Naive thymus-derived CD4-positive, alpha-beta T cell (primary cell): ENCODE measurements at regions not wholly inside any gene's neighbourhood (a gene's known extent, or its start where the extent isn't known, plus 50 kb on each side); places are given as distances from the start of the nearest gene placed in this dataset.
A peak's percentile ranks its signal among the peaks of the same experiment; 100 is the strongest.
"Not testable (repeated sequence)": the region's sequence is repeated elsewhere in the genome, so short reads cannot be mapped to it uniquely, and the experiment has no call there.

Source experiments
- ATAC-seq: fragments of 150-1000 bp; cut with Tn5 transposase; 2 replicates; pipeline ENCODE4 v1.10.0; 2021; ENCODE audit warnings: mild to moderate bottlenecking, moderate library complexity
- CTCF ChIA-PET: fragments of 350-600 bp; sonication (Branson Sonifier 250); formaldehyde crosslinking; loops from one replicate; lab custom pipeline; 2021; ENCODE audit warnings: antibody characterized with exemption; lab: Charles Lee
- POLR2A ChIA-PET: fragments of 350-600 bp; sonication (Branson Sonifier 250); formaldehyde crosslinking; loops from one replicate; lab custom pipeline; 2021; ENCODE audit warnings: antibody characterized with exemption, inconsistent platforms; lab: Charles Lee
- DNase-seq, 9 donors: peaks; one replicate each; pipeline versions ENCODE4 v3.0.0 to v3.0.0-alpha.2; 2020 to 2022; ENCODE audit warnings: mixed read lengths in 1 of 9
- H3K27ac ChIP-seq: one replicate; pipeline ENCODE4 v1.7.0; 2013; ENCODE audit warnings: mild to moderate bottlenecking, low read depth, low read length, moderate library complexity
- H3K27me3 ChIP-seq, 2 donors: one replicate each; pipeline ENCODE4 v1.7.0; 2013; ENCODE audit warnings: low read length in 2 of 2, mild to moderate bottlenecking in 2 of 2, moderate library complexity in 2 of 2; ENCODE audit not compliant: control insufficient read depth in 2 of 2, insufficient read depth in 2 of 2
- H3K36me3 ChIP-seq, 3 experiments: 1 replicate in 2 of 3; 2 replicates in 1 of 3; pipeline ENCODE4 v1.7.0; 2013; ENCODE audit warnings: low read length in 3 of 3, mild to moderate bottlenecking in 3 of 3, moderate library complexity in 1 of 3; ENCODE audit not compliant: insufficient read depth in 3 of 3, control insufficient read depth in 2 of 3
- H3K4me1 ChIP-seq, 2 donors: one replicate each; pipeline ENCODE4 v1.7.0; 2013; ENCODE audit warnings: low read length in 2 of 2, mild to moderate bottlenecking in 2 of 2, moderate library complexity in 1 of 2; ENCODE audit not compliant: control insufficient read depth in 2 of 2, insufficient read depth in 2 of 2
- H3K4me3 ChIP-seq: 2 replicates; pipeline ENCODE4 v1.7.0; 2013; ENCODE audit warnings: mild to moderate bottlenecking, low read length
- H3K9me3 ChIP-seq, 3 experiments: 1 replicate in 2 of 3; 2 replicates in 1 of 3; pipeline ENCODE4 v1.7.0; 2013; ENCODE audit warnings: low read length in 3 of 3; ENCODE audit not compliant: control insufficient read depth in 2 of 3
- H3K27ac Mint-ChIP-seq, 9 donors: one replicate each; pipeline ENCODE4 v1.8.0; 2020 to 2022; ENCODE audit warnings: mixed read lengths in 9 of 9, mild to moderate bottlenecking in 8 of 9, moderate library complexity in 5 of 9, inconsistent platforms in 2 of 9
- H3K27me3 Mint-ChIP-seq, 5 donors: one replicate each; pipeline ENCODE4 v1.8.0; 2021 to 2022; ENCODE audit warnings: mixed read lengths in 5 of 5, mild to moderate bottlenecking in 1 of 5
- H3K36me3 Mint-ChIP-seq, 5 donors: one replicate each; pipeline ENCODE4 v1.8.0; 2020 to 2022; ENCODE audit warnings: mixed read lengths in 5 of 5, mild to moderate bottlenecking in 3 of 5, inconsistent platforms in 1 of 5
- H3K4me1 Mint-ChIP-seq, 7 donors: one replicate each; pipeline ENCODE4 v1.8.0; 2020 to 2022; ENCODE audit warnings: mixed read lengths in 7 of 7, mild to moderate bottlenecking in 3 of 7, inconsistent platforms in 1 of 7
- H3K4me3 Mint-ChIP-seq, 10 donors: one replicate each; pipeline ENCODE4 v1.8.0; 2020 to 2022; ENCODE audit warnings: mild to moderate bottlenecking in 10 of 10, mixed read lengths in 10 of 10, moderate library complexity in 6 of 10, inconsistent platforms in 2 of 10
- H3K9me3 Mint-ChIP-seq, 11 donors: one replicate each; pipeline ENCODE4 v1.8.0; 2020 to 2022; ENCODE audit warnings: mixed read lengths in 11 of 11, mild to moderate bottlenecking in 4 of 11, inconsistent platforms in 1 of 11, moderate library complexity in 1 of 11
- intact Hi-C, 2 donors: fragments of 100-400 bp; cut with micrococcal nuclease; formaldehyde crosslinking; loops; one replicate each; pipeline ENCODE4 v1.15.1; 2023

DNA sequence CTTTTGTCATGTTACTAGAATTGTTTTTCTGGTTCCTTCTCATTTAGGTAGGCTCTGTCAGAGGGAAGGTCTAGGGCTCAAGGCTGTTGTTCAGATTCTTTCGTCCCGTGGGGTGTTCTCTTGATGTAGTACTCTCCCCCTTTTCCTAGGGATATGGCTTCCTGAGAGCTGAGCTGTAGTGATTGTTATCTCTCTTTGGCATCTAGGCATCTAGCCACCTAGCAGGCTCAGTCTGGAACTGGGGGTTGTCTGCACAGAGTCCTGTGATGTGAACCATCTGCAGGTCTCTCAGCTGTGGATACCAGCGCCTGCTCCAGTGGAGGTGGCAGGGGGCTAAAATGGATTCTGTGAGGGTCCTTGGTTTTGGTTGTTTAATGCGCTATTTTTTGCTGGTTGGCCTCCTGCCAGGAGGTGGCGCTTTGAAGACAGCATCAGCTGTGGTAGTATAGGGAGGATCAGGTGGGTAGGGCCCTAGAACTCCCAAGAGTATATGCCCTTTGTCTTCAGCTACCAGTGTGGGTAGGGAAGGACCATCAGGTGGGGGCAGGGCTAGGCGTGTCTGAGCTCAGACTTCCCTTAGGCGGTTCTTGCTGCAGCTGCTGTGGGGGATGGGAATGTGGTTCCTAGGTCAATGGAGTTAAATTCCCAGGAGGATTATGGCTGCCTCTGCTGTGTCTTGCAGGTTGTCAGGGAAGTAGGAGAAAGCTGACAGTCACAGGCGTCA, 78.1 kb upstream of the RAB40AL start:
- H3K27me3 Mint-ChIP-seq, H3K4me1 ChIP-seq, intact Hi-C loops, H3K27ac Mint-ChIP-seq, H3K4me1 Mint-ChIP-seq, H3K27me3 ChIP-seq, H3K4me3 Mint-ChIP-seq, H3K4me3 ChIP-seq, H3K36me3 Mint-ChIP-seq, H3K9me3 Mint-ChIP-seq, H3K36me3 ChIP-seq, POLR2A ChIA-PET, ATAC-seq, H3K27ac ChIP-seq, DNase-seq, H3K9me3 ChIP-seq, CTCF ChIA-PET: not testable (repeated sequence)

DNA sequence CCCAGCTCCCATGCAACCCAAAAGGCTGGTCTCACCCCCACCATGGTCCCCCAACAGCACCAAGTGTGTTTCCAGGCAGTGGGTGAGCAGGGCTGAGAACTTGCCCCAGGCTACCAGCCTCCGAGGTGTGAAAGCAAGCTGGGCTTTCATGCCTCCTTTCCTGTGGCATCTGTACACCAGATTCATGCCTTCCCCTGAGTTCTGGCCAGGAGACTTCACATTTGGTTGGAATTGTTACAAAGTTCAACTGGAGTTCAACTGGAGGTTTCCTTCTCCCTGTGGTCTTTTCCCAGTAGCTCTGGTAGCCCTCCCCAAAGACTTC, 77.6 kb upstream of the RAB40AL start:
- Histone ChIP-seq H3K27ac (no peak overlapping the region), H3K9me3 (no peaks in the 10 kb centered on the region), H3K4me1 (no peaks in the 10 kb centered on the region), H3K36me3 (no peaks in the 10 kb centered on the region), H3K4me3 (no peak overlapping the region), H3K27me3 (no peaks in the 10 kb centered on the region)
- H3K4me3 Mint-ChIP-seq, result no peak overlapping the region
- H3K27me3 Mint-ChIP-seq, result no peaks in the 10 kb centered on the region
- ChIA-PET POLR2A (no interaction called here), CTCF (no interaction called here)
- ATAC-seq, result no peak
- no peak overlapping the region for H3K27ac Mint-ChIP-seq
- H3K4me1 Mint-ChIP-seq, result no peaks in the 10 kb centered on the region
- no peak for DNase-seq
- no peaks in the 10 kb centered on the region for H3K9me3 Mint-ChIP-seq
- intact Hi-C loops, result no loop called here
- H3K36me3 Mint-ChIP-seq, result no peaks in the 10 kb centered on the region

- Mint-ChIP-seq H3K4me1 (no peaks in the 10 kb centered on the region), H3K4me3 (no peak overlapping the region), H3K27me3 (no peaks in the 10 kb centered on the region), H3K9me3 (no peaks in the 10 kb centered on the region), H3K27ac (peak overlapping the region in 1 of 9 donors; percentile 32), H3K36me3 (peaks cover 2 to 4% (median 3%) of the 10 kb centered on the region in 5 donors)
- Histone ChIP-seq H3K4me3 (no peak overlapping the region), H3K9me3 (no peaks in the 10 kb centered on the region), H3K27me3 (no peaks in the 10 kb centered on the region), H3K27ac (no peak overlapping the region), H3K4me1 (no peaks in the 10 kb centered on the region), H3K36me3 (no peaks in the 10 kb centered on the region)
- DNase-seq, result no peak
- ChIA-PET CTCF (no interaction called here), POLR2A (no interaction called here)
- ATAC-seq, result no peak
- intact Hi-C loops, result loop anchor here (5.0 kb wide), 4 partner anchors 42 to 263 kb away; partner anchors contain the start of gene ARMCX5 (in 1 of the 2)
Measured at GRCh38 chrX:102860235-102860634, 76.8 kb upstream of the RAB40AL start.

GRCh38 chrX:102863735-102864134, 73.3 kb upstream of the RAB40AL start:
- Histone ChIP-seq H3K4me3 (no peak overlapping the region), H3K9me3 (no peaks in the 10 kb centered on the region), H3K4me1 (no peaks in the 10 kb centered on the region), H3K27ac (no peak overlapping the region), H3K27me3 (no peaks in the 10 kb centered on the region), H3K36me3 (no peaks in the 10 kb centered on the region)
- POLR2A ChIA-PET, result interaction anchor here (1.2 kb wide), 1 partner anchor 202 kb away, joined by 3 read pairs; no protein-coding TSS in a partner anchor
- CTCF ChIA-PET, result interaction anchor here (0.6 to 1.3 kb wide), 3 partner anchors 12 to 728 kb away, joined by 3 read pairs; no protein-coding TSS in a partner anchor
- Mint-ChIP-seq H3K4me1 (no peaks in the 10 kb centered on the region), H3K36me3 (peaks cover 3 to 10% (median 3%) of the 10 kb centered on the region in 5 donors), H3K27me3 (no peaks in the 10 kb centered on the region), H3K4me3 (no peak overlapping the region), H3K27ac (no peak overlapping the region), H3K9me3 (no peaks in the 10 kb centered on the region)
- intact Hi-C loops, result loop anchor here (1.0 to 5.0 kb wide), 8 partner anchors 39 to 795 kb away; partner anchors contain the start of genes ARMCX5 (in 1 of the 2) and BEX5 (in 1 of the 2)
- peak; percentile 99 for ATAC-seq
- DNase-seq, result peak; percentile 57 to 82 (median 70)

DNA sequence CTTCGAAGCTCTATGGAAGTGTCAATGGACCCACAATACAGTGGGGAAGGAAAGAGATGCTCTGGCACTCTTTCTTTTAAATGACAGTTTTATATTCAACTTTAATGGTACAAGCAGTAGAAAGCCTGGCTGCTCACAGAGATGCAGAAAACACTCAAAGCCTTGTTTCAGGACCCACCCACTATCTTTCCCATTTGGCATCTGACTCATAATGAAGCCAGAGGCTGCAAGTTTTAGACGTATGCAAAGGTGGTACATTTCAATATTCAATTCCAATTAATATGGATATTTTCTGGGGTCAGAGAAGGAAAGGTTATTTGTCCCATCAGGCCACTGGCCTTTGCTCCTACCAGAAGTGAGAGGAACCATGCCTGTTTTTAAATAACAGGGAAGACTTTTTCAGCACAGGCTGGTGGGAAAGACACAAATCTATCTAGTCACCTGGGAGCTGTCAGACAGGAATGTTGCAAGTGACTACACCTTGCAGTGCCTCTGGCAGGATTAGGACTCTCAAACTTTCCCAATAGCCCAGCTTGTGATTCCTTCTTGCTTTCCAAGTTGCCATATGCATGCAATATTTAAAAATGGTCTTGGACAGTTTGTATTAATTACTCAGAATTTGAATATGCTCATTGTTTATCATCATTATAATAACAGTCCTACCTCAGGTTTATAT, 70.0 kb upstream of the RAB40AL start:
- POLR2A ChIA-PET, result no interaction called here
- CTCF ChIA-PET, result no interaction called here
- no peaks in the 10 kb centered on the region for H3K4me1 Mint-ChIP-seq
- ATAC-seq (no peak), DNase-seq (no peak)
- no peaks in the 10 kb centered on the region for H3K27me3 ChIP-seq
- no peak overlapping the region for H3K4me3 Mint-ChIP-seq
- peaks cover 3 to 10% (median 4%) of the 10 kb centered on the region in 5 donors for H3K36me3 Mint-ChIP-seq
- no peaks in the 10 kb centered on the region for H3K36me3 ChIP-seq
- no peaks in the 10 kb centered on the region for H3K9me3 Mint-ChIP-seq
- H3K27ac Mint-ChIP-seq, result no peak overlapping the region
- no peaks in the 10 kb centered on the region for H3K4me1 ChIP-seq
- H3K4me3 ChIP-seq, result no peak overlapping the region
- no peak overlapping the region for H3K27ac ChIP-seq
- no peaks in the 10 kb centered on the region for H3K27me3 Mint-ChIP-seq
- H3K9me3 ChIP-seq, result no peaks in the 10 kb centered on the region
- intact Hi-C loops, result no loop called here

GRCh38 chrX:102883491-102883890, 53.6 kb upstream of the RAB40AL start:
- H3K4me3 ChIP-seq, result no peak overlapping the region
- no peak overlapping the region for H3K4me3 Mint-ChIP-seq
- H3K9me3 Mint-ChIP-seq, result no peaks in the 10 kb centered on the region
- H3K4me1 Mint-ChIP-seq, result no peaks in the 10 kb centered on the region
- POLR2A ChIA-PET, result no interaction called here
- CTCF ChIA-PET, result no interaction called here
- H3K4me1 ChIP-seq, result no peaks in the 10 kb centered on the region
- intact Hi-C loops, result no loop called here
- H3K27ac ChIP-seq, result no peak overlapping the region
- no peaks in the 10 kb centered on the region for H3K27me3 Mint-ChIP-seq
- no peaks in the 10 kb centered on the region for H3K27me3 ChIP-seq
- ATAC-seq (no peak), DNase-seq (no peak)
- peaks cover 0 to 15% (median 6%) of the 10 kb centered on the region in 5 donors for H3K36me3 Mint-ChIP-seq
- H3K36me3 ChIP-seq, result peaks cover 0 to 3% (median 0%) of the 10 kb centered on the region in 3 experiments
- H3K9me3 ChIP-seq, result no peaks in the 10 kb centered on the region
- no peak overlapping the region for H3K27ac Mint-ChIP-seq
